ENCODE measurements at regions not wholly inside any gene's neighbourhood (a gene's known extent, or its start where the extent isn't known, plus 50 kb on each side); places are given as distances from the start of the nearest gene placed in this dataset.

GRCh38 chr11:133715602-133716001 lies 129.7 kb downstream of the SPATA19 start:
- no peaks in the 10 kb centered on the region for H3K79me2 ChIP-seq (ENCODE audit: insufficient read depth, low read length)
- H3K9me3 ChIP-seq (ENCODE audit: low read length) = no peaks in the 10 kb centered on the region
- no peak overlapping the region for H3K9ac ChIP-seq (ENCODE audit: low read length)
- H3K4me1 ChIP-seq (ENCODE audit: insufficient read depth, low read length, severe bottlenecking) = no peaks in the 10 kb centered on the region
- no peaks in the 10 kb centered on the region for H3K36me3 ChIP-seq (ENCODE audit: insufficient read depth, low read length)
- no peak overlapping the region for H3K27ac ChIP-seq (ENCODE audit: low read depth, low read length, poor library complexity, severe bottlenecking)
- no peaks in the 10 kb centered on the region for H3F3A ChIP-seq (ENCODE audit: insufficient read depth, low read length)
- H3K9me2 ChIP-seq (ENCODE audit: low read depth, low read length) = no peaks in the 10 kb centered on the region
- H2AFZ ChIP-seq (ENCODE audit: low read length) = no peak overlapping the region
- H3K4me3 ChIP-seq (ENCODE audit: low read depth, low read length, poor library complexity, severe bottlenecking) = no peak overlapping the region
- TF ChIP-seq EZH2 (IDR thresholded peaks at IDR 0.05; ENCODE audit: borderline replicate concordance, low read length) (no peak), CTCF (IDR thresholded peaks at IDR 0.05; ENCODE audit: low read length) (no peak)
- no peaks in the 10 kb centered on the region for H4K20me1 ChIP-seq (ENCODE audit: insufficient read depth, low read length)
- H3K4me2 ChIP-seq (ENCODE audit: low read length) = no peak overlapping the region
- 0 out of 2 replicates have a peak, but pooled peaks cover 4% of the 10 kb centered on the region for H3K27me3 ChIP-seq (ENCODE audit: insufficient read depth, low read length)

GRCh38 chr11:133714471-133715375 lies 130.6 kb downstream of the SPATA19 start:
- no peaks in the 10 kb centered on the region for H3K4me1 ChIP-seq (ENCODE audit: insufficient read depth, low read length, severe bottlenecking)
- no peak overlapping the region for H3K4me2 ChIP-seq (ENCODE audit: low read length)
- H3K4me3 ChIP-seq (ENCODE audit: low read depth, low read length, poor library complexity, severe bottlenecking) = no peak overlapping the region
- H2AFZ ChIP-seq (ENCODE audit: low read length) = no peak overlapping the region
- H3K27me3 ChIP-seq (ENCODE audit: insufficient read depth, low read length) = 0 out of 2 replicates have a peak, but pooled peaks cover 4% of the 10 kb centered on the region
- H3K27ac ChIP-seq (ENCODE audit: low read depth, low read length, poor library complexity, severe bottlenecking) = no peak overlapping the region
- H3K9ac ChIP-seq (ENCODE audit: low read length) = no peak overlapping the region
- H4K20me1 ChIP-seq (ENCODE audit: insufficient read depth, low read length) = no peaks in the 10 kb centered on the region
- no peak for TF ChIP-seq EZH2 (IDR thresholded peaks at IDR 0.05; ENCODE audit: borderline replicate concordance, low read length)
- TF ChIP-seq CTCF (IDR thresholded peaks at IDR 0.05; ENCODE audit: low read length) = no peak
- no peaks in the 10 kb centered on the region for H3K79me2 ChIP-seq (ENCODE audit: insufficient read depth, low read length)
- H3K9me3 ChIP-seq (ENCODE audit: low read length) = no peaks in the 10 kb centered on the region
- H3K9me2 ChIP-seq (ENCODE audit: low read depth, low read length) = no peaks in the 10 kb centered on the region
- H3K36me3 ChIP-seq (ENCODE audit: insufficient read depth, low read length) = no peaks in the 10 kb centered on the region
- no peaks in the 10 kb centered on the region for H3F3A ChIP-seq (ENCODE audit: insufficient read depth, low read length)

DNA sequence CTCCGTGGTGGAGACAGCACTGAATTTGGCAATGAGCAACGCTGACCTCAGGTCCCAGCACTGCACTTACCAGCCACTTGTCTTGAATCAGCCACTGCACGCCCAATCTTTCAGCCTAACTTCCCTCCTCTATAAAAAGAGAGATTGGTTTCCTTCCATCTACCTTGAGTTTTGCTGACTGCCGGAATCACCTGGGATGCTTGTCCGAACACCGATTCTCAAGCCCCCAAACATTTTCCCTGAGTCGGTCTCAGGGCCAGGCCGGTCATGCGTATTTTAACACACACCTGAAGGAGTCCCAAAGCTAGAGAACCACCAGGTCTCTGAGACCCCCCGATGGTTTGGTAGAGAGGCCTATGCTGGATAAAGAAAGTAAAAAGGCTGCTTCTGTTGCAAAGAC lies 131.5 kb downstream of the SPATA19 start:
- Histone ChIP-seq H3K4me2 (ENCODE audit: low read length) (no peak overlapping the region), H3K36me3 (ENCODE audit: insufficient read depth, low read length) (no peaks in the 10 kb centered on the region), H3K9me2 (ENCODE audit: low read depth, low read length) (no peaks in the 10 kb centered on the region), H3K9ac (ENCODE audit: low read length) (no peak overlapping the region), H3K27ac (ENCODE audit: low read depth, low read length, poor library complexity, severe bottlenecking) (no peak overlapping the region), H3K4me1 (ENCODE audit: insufficient read depth, low read length, severe bottlenecking) (no peaks in the 10 kb centered on the region), H3K4me3 (ENCODE audit: low read depth, low read length, poor library complexity, severe bottlenecking) (no peak overlapping the region), H3F3A (ENCODE audit: insufficient read depth, low read length) (no peaks in the 10 kb centered on the region), H4K20me1 (ENCODE audit: insufficient read depth, low read length) (no peaks in the 10 kb centered on the region), H3K79me2 (ENCODE audit: insufficient read depth, low read length) (no peaks in the 10 kb centered on the region), H3K9me3 (ENCODE audit: low read length) (no peaks in the 10 kb centered on the region), H3K27me3 (ENCODE audit: insufficient read depth, low read length) (0 out of 2 replicates have a peak, but pooled peaks cover 4% of the 10 kb centered on the region), H2AFZ (ENCODE audit: low read length) (no peak overlapping the region)
- TF ChIP-seq EZH2 (IDR thresholded peaks at IDR 0.05; ENCODE audit: borderline replicate concordance, low read length) (no peak), CTCF (IDR thresholded peaks at IDR 0.05; ENCODE audit: low read length) (no peak)
